Mesodermal cell (in vitro differentiated cells): ENCODE measurements at regions not wholly inside any gene's neighbourhood (a gene's known extent, or its start where the extent isn't known, plus 50 kb on each side); places are given as distances from the start of the nearest gene placed in this dataset.

Source experiments
- H3K27ac ChIP-seq: 2 replicates; pipeline ENCODE4 v1.7.0; 2013; ENCODE audit warnings: mild to moderate bottlenecking, low read depth, low read length, moderate library complexity; ENCODE audit not compliant: severe bottlenecking
- H3K36me3 ChIP-seq: 2 replicates; pipeline ENCODE4 v1.7.1; 2013; ENCODE audit warnings: mild to moderate bottlenecking, low read length, moderate library complexity; ENCODE audit not compliant: control insufficient read depth, insufficient read depth
- H3K4me1 ChIP-seq: one replicate; pipeline ENCODE4 v1.7.1; 2013; ENCODE audit warnings: mild to moderate bottlenecking, low read length; ENCODE audit not compliant: insufficient read depth, control insufficient read depth, poor library complexity, severe bottlenecking
- H3K4me3 ChIP-seq: 2 replicates; pipeline ENCODE4 v1.7.0; 2013; ENCODE audit warnings: low read length, control low read depth, mild to moderate bottlenecking; ENCODE audit not compliant: insufficient read depth, poor library complexity, severe bottlenecking; ENCODE audit errors: extremely low read depth
- H3K9me3 ChIP-seq: 2 replicates; pipeline ENCODE4 v1.7.1; 2013; ENCODE audit warnings: mild to moderate bottlenecking, low read length, moderate library complexity; ENCODE audit not compliant: control insufficient read depth
- WGBS, 2 experiments: methylation state at CpG; one replicate each; pipeline ENCODE4 v1.1.5; 2013; ENCODE audit warnings: missing lambda C conversion rate in 2 of 2; ENCODE audit not compliant: insufficient coverage in 2 of 2; 5-methylcytosine and 5-hydroxymethylcytosine counted together

- Histone ChIP-seq H3K4me3 (no peak overlapping the region), H3K27ac (no peak overlapping the region), H3K4me1 (peaks cover 10% of the 10 kb centered on the region), H3K9me3 (no peaks in the 10 kb centered on the region), H3K36me3 (no peaks in the 10 kb centered on the region)
- WGBS, 2 experiments: 100% methylated on average over 1 of the region's 1 CpG; no CpG with 5 or more reads in 1 of the 2 experiments
Observed at GRCh38 chr11:28763151-28763550, 655.0 kb downstream of the METTL15 start.

- H3K36me3 ChIP-seq: no peaks in the 10 kb centered on the region
- peaks cover 16% of the 10 kb centered on the region for H3K4me1 ChIP-seq
- H3K4me3 ChIP-seq: no peak overlapping the region
- 93 to 100% methylated on average over 2 to 3 of the region's 8 CpGs for WGBS, 2 experiments
- H3K27ac ChIP-seq: no peak overlapping the region
- H3K9me3 ChIP-seq: no peaks in the 10 kb centered on the region
Observed at GRCh38 chr11:28760676-28761390, 652.6 kb downstream of the METTL15 start.

- Histone ChIP-seq H3K4me1 (peaks cover 16% of the 10 kb centered on the region), H3K36me3 (no peaks in the 10 kb centered on the region), H3K9me3 (no peaks in the 10 kb centered on the region), H3K27ac (no peak overlapping the region), H3K4me3 (no peak overlapping the region)
Observed at GRCh38 chr11:28759311-28759710, 651.1 kb downstream of the METTL15 start.

DNA sequence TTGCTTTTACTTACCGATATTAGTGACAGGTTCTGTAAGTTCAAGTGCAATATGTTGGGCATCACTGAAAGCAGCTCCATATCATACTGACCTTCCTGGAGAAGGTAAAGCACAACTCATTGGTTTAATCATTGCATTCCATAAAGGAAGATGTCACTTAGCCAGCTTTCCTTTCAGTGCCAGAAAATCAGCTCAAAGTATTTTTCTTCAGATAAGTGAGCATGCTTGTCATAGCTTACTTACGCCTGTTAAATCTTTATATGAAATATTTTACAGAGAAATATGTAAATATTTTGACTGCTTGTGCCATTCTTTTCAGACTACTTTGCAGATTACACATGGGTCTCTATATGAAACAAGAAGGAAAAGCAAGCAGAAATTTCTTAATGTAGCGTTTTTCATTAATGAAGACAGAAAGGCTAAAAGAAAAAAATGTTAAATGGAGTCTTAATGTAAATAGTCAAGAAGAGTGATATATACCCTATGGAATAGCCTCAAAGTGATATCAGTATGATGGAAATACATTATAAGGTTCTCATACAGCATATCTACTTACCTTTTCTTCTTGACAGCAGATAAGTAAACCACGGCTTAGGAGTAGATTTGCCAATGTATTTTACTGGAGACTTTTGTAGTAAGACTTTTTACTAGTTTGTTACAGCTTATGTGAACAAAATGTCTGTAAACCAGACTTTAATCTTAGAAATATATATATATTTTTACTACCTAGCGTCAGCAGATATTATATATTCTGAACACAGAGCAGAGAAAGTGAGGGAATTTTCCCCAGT is 649.7 kb downstream of the METTL15 start:
- no peak overlapping the region for H3K27ac ChIP-seq
- 80 to 100% methylated on average over 1 of the region's 5 CpGs for WGBS, 2 experiments
- H3K9me3 ChIP-seq: no peaks in the 10 kb centered on the region
- peaks cover 16% of the 10 kb centered on the region for H3K4me1 ChIP-seq
- H3K36me3 ChIP-seq: no peaks in the 10 kb centered on the region
- no peak overlapping the region for H3K4me3 ChIP-seq

DNA sequence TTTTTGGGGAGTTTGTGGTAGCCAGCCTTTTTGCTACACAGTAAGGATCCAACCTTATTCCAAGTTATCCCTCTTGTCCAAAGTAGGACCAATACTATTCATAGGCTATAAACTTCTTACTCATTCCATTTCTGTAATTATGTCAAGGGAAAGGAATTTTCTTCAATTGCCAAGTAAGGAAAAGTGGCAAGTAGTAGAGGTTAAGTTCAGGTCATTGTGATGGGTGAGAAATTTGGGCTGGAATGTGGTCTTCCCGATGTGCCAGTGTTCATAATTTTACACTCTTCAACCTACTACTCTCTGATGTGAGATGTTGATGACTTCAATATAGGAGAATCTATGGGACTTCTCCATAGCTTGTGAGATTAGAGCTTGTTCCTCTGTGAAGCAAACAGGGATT is 648.8 kb downstream of the METTL15 start:
- Histone ChIP-seq H3K36me3 (no peaks in the 10 kb centered on the region), H3K4me1 (peaks cover 16% of the 10 kb centered on the region), H3K4me3 (no peak overlapping the region), H3K27ac (no peak overlapping the region), H3K9me3 (no peaks in the 10 kb centered on the region)
- WGBS, 2 experiments: no CpG with 5 or more reads among the region's 1 CpG

- H3K4me3 ChIP-seq: no peak overlapping the region
- no peaks in the 10 kb centered on the region for H3K9me3 ChIP-seq
- no peak overlapping the region for H3K27ac ChIP-seq
- H3K36me3 ChIP-seq: no peaks in the 10 kb centered on the region
- H3K4me1 ChIP-seq: peaks cover 4% of the 10 kb centered on the region
Observed at GRCh38 chr11:28743061-28743550, 634.9 kb downstream of the METTL15 start.

GRCh38 chr11:28739489-28740280 is 631.5 kb downstream of the METTL15 start:
- H3K27ac ChIP-seq: peak overlapping the region; percentile 47
- peaks cover 4% of the 10 kb centered on the region for H3K4me1 ChIP-seq
- no peaks in the 10 kb centered on the region for H3K36me3 ChIP-seq
- H3K4me3 ChIP-seq: no peak overlapping the region
- no peaks in the 10 kb centered on the region for H3K9me3 ChIP-seq
- WGBS, 2 experiments: 89 to 100% methylated on average over 2 of the region's 4 CpGs

- Histone ChIP-seq H3K4me3 (no peak overlapping the region), H3K36me3 (no peaks in the 10 kb centered on the region), H3K4me1 (peaks cover 4% of the 10 kb centered on the region), H3K27ac (no peak overlapping the region), H3K9me3 (no peaks in the 10 kb centered on the region)
Observed at GRCh38 chr11:28738549-28738948, 630.4 kb downstream of the METTL15 start.

GRCh38 chr11:28736256-28736655 is 628.1 kb downstream of the METTL15 start:
- no peaks in the 10 kb centered on the region for H3K36me3 ChIP-seq
- H3K4me1 ChIP-seq: peaks cover 4% of the 10 kb centered on the region
- no peak overlapping the region for H3K27ac ChIP-seq
- H3K9me3 ChIP-seq: no peaks in the 10 kb centered on the region
- H3K4me3 ChIP-seq: no peak overlapping the region

GRCh38 chr11:28735511-28735910 is 627.3 kb downstream of the METTL15 start:
- Histone ChIP-seq H3K36me3 (no peaks in the 10 kb centered on the region), H3K9me3 (no peaks in the 10 kb centered on the region), H3K27ac (no peak overlapping the region), H3K4me3 (no peak overlapping the region), H3K4me1 (peaks cover 4% of the 10 kb centered on the region)
- WGBS, 2 experiments: 100% methylated on average over 1 of the region's 1 CpG; no CpG with 5 or more reads in 1 of the 2 experiments
